Mammary epithelial cell (primary cell): ENCODE measurements at regions not wholly inside any gene's neighbourhood (a gene's known extent, or its start where the extent isn't known, plus 50 kb on each side); places are given as distances from the start of the nearest gene placed in this dataset.

ENCODE experiments used
- EZH2 ChIP-seq: IDR thresholded peaks from 2 replicates; pipeline ENCODE4 v1.6.1; 2012; ENCODE audit warnings: low read length, inconsistent platforms, borderline replicate concordance
- TF ChIP-seq, protein P1 (sequence below), 2 donors: IDR thresholded peaks in 1 of 2; conservative IDR thresholded peaks in 1 of 2; 2 replicates each; pipeline ENCODE4 v1.5.1; 2011 to 2012; ENCODE audit warnings: inconsistent platforms in 2 of 2, low read length in 2 of 2, mild to moderate bottlenecking in 2 of 2, control low read depth in 1 of 2, low read depth in 1 of 2; ENCODE audit not compliant: insufficient read depth in 1 of 2; ENCODE audit errors: extremely low read depth in 1 of 2

- TF ChIP-seq, protein P1, sequence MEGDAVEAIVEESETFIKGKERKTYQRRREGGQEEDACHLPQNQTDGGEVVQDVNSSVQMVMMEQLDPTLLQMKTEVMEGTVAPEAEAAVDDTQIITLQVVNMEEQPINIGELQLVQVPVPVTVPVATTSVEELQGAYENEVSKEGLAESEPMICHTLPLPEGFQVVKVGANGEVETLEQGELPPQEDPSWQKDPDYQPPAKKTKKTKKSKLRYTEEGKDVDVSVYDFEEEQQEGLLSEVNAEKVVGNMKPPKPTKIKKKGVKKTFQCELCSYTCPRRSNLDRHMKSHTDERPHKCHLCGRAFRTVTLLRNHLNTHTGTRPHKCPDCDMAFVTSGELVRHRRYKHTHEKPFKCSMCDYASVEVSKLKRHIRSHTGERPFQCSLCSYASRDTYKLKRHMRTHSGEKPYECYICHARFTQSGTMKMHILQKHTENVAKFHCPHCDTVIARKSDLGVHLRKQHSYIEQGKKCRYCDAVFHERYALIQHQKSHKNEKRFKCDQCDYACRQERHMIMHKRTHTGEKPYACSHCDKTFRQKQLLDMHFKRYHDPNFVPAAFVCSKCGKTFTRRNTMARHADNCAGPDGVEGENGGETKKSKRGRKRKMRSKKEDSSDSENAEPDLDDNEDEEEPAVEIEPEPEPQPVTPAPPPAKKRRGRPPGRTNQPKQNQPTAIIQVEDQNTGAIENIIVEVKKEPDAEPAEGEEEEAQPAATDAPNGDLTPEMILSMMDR (conservative IDR thresholded peaks at IDR 0.05 in 1 of 2, IDR thresholded peaks at IDR 0.05 in 1 of 2; ENCODE audit: extremely low read depth in 1 of 2, insufficient read depth in 1 of 2, low read depth in 1 of 2, low read length in 2 of 2), result no peak
- no peak for TF ChIP-seq EZH2
Measured at GRCh38 chr12:108066583-108067577, 62.2 kb upstream of the WSCD2 start.
